HEK293T (cell line): ENCODE measurements at regions not wholly inside any gene's neighbourhood (a gene's known extent, or its start where the extent isn't known, plus 50 kb on each side); places are given as distances from the start of the nearest gene placed in this dataset.

Source experiments
- CTCF ChIA-PET: fragments of 350-600 bp; formaldehyde crosslinking; extraction: SDS; loops from one replicate; lab custom pipeline; 2021; ENCODE audit warnings: antibody characterized with exemption, inconsistent platforms; lab: Yijun Ruan, JAX
- POLR2A ChIA-PET: fragments of 350-600 bp; formaldehyde crosslinking; extraction: SDS; loops from one replicate; lab custom pipeline; 2020; ENCODE audit warnings: antibody characterized with exemption, inconsistent platforms; lab: Yijun Ruan, JAX
- DNase-seq: peaks from one replicate; pipeline ENCODE4 v3.0.0; 2012; ENCODE audit warnings: mixed read lengths; ENCODE audit errors: extremely low spot score
- ARNT ChIP-seq: fragments of 450-650 bp; IDR thresholded peaks from 2 replicates; pipeline ENCODE4 v1.6.1; 2017; ENCODE audit warnings: mild to moderate bottlenecking
- BHLHE40 ChIP-seq: fragments of 450-650 bp; IDR thresholded peaks from 2 replicates; pipeline ENCODE4 v1.6.1; 2016; ENCODE audit warnings: mild to moderate bottlenecking, moderate library complexity, borderline replicate concordance
- CTBP1 ChIP-seq: fragments of 450-650 bp; IDR thresholded peaks from 2 replicates; pipeline ENCODE4 v1.6.1; 2016; ENCODE audit warnings: borderline replicate concordance
- ELF4 ChIP-seq: fragments of 450-650 bp; IDR thresholded peaks from 2 replicates; pipeline ENCODE4 v1.6.1; 2017; ENCODE audit warnings: antibody characterized with exemption
- FOXA1 ChIP-seq: fragments of 450-650 bp; IDR thresholded peaks from 2 replicates; pipeline ENCODE4 v1.6.1; 2016; ENCODE audit warnings: mild to moderate bottlenecking
- FOXK2 ChIP-seq: fragments of 450-650 bp; IDR thresholded peaks from 2 replicates; pipeline ENCODE4 v1.6.1; 2016; ENCODE audit warnings: mild to moderate bottlenecking
- FOXM1 ChIP-seq: fragments of 450-650 bp; IDR thresholded peaks from 2 replicates; pipeline ENCODE4 v1.6.1; 2017; ENCODE audit warnings: mild to moderate bottlenecking, borderline replicate concordance
- HDGF ChIP-seq: fragments of 450-650 bp; IDR thresholded peaks from 2 replicates; pipeline ENCODE4 v1.6.1; 2017; ENCODE audit warnings: antibody characterized with exemption, borderline replicate concordance
- L3MBTL2 ChIP-seq: fragments of 450-650 bp; conservative IDR thresholded peaks from 2 replicates; pipeline ENCODE4 v1.6.1; 2016; ENCODE audit warnings: mild to moderate bottlenecking
- LEF1 ChIP-seq: fragments of 450-650 bp; IDR thresholded peaks from 2 replicates; pipeline ENCODE4 v1.6.1; 2017; ENCODE audit warnings: mild to moderate bottlenecking, borderline replicate concordance
- NFRKB ChIP-seq: fragments of 450-650 bp; IDR thresholded peaks from 2 replicates; pipeline ENCODE4 v1.6.1; 2016; ENCODE audit warnings: mild to moderate bottlenecking, moderate library complexity
- SP1 ChIP-seq: fragments of 450-650 bp; IDR thresholded peaks from 2 replicates; pipeline ENCODE4 v1.6.1; 2017
- SUZ12 ChIP-seq: fragments of 450-650 bp; IDR thresholded peaks from 2 replicates; pipeline ENCODE4 v1.6.1; 2016; ENCODE audit warnings: mild to moderate bottlenecking
- TARDBP ChIP-seq: fragments of 450-650 bp; IDR thresholded peaks from 2 replicates; pipeline ENCODE4 v1.6.1; 2016
- ZNF384 ChIP-seq: fragments of 450-650 bp; IDR thresholded peaks from 2 replicates; pipeline ENCODE4 v1.6.1; 2016
- TF ChIP-seq, protein P1 (sequence below): fragments of 450-650 bp; IDR thresholded peaks from 2 replicates; pipeline ENCODE4 v1.6.1; 2016

DNA sequence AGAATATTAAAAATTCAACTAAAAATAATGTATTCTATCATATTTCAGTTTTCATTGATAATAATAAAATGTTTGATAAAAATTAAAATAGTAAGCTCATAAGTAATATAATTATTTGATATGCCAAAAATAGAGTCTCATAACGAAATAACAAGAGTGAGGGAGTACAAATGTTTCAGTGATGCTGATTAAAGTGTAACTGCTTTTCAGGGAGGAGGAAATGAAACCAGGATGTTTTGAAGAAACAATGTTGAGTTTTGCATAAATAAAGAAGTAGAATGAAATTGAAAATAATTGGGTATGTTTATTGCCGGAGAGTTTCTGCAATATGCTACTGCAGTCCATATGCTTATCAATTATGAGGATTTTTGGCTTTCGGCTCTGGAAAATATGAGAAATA, 1159.8 kb upstream of the ADGRL2 start:
- ChIA-PET CTCF (interaction anchor here (0.7 kb wide), 1 partner anchor 113 kb away, joined by 4 read pairs; no protein-coding TSS in a partner anchor), POLR2A (no interaction called here)
- no peak for DNase-seq
- TF ChIP-seq ZNF384 (no peak), FOXK2 (no peak), TARDBP (no peak), SP1 (no peak), ARNT (no peak)
- TF ChIP-seq, protein P1, sequence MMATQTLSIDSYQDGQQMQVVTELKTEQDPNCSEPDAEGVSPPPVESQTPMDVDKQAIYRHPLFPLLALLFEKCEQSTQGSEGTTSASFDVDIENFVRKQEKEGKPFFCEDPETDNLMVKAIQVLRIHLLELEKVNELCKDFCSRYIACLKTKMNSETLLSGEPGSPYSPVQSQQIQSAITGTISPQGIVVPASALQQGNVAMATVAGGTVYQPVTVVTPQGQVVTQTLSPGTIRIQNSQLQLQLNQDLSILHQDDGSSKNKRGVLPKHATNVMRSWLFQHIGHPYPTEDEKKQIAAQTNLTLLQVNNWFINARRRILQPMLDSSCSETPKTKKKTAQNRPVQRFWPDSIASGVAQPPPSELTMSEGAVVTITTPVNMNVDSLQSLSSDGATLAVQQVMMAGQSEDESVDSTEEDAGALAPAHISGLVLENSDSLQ = no peak

GRCh38 chr1:80639777-80640533, 1160.8 kb upstream of the ADGRL2 start:
- DNase-seq = no peak
- ChIA-PET POLR2A (no interaction called here), CTCF (no interaction called here)
- TF ChIP-seq FOXM1 (no peak), FOXK2 (no peak), ARNT (no peak), BHLHE40 (no peak), SP1 (no peak), CTBP1 (no peak), LEF1 (no peak), FOXA1 (no peak), ZNF384 (no peak), ELF4 (no peak), HDGF (no peak)
- TF ChIP-seq, protein P1 = no peak

DNA sequence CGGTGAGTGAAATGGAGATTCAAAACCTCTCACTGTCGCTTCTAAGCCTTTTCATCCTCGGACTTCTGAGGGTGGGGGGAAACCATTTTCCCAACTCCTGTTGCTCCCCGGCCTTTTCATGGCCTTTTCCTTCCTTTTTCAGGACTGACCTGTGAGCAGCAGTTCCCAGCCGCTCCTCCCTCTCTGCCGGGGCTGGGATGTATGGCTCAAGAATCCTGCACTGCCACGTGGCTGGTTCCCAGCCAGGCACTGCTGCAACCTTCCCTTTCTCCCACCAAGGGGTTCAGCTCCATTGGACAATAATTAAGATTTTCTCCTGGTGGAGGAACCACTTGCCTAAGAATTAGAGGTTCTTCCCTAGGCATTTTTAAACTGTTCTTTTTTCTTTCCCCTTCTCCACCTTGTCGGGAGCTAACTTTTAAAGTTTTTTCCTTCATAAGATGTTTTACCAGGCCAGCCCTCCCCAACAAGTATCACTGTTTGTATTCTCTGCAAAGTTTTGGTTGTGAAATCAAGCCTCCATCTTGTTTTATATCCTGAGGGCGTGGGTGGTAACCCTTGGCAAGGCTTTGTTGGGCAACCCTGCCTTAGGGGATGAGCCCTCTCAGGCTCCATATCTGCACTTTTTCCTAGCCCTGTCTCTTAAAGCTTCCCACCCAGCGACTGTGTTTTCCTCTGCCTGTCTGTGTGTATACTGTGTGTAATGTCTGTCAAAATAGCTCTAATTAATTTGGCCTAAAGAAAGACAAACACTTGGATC, 1166.6 kb upstream of the ADGRL2 start:
- DNase-seq = no peak
- CTCF ChIA-PET = interaction anchor here (0.6 to 0.7 kb wide), 2 partner anchors 22 to 379 kb away, joined by 3 read pairs; no protein-coding TSS in a partner anchor

GRCh38 chr1:80632284-80632683, 1168.5 kb upstream of the ADGRL2 start:
- no peak for DNase-seq
- no peak for TF ChIP-seq SUZ12
- ChIA-PET POLR2A (no interaction called here), CTCF (no interaction called here)

More for the DNA sequence above, 1166.6 kb upstream of the ADGRL2 start:
- TF ChIP-seq FOXA1 = no peak
- TF ChIP-seq TARDBP = no peak
- TF ChIP-seq ELF4 = no peak
- no peak for TF ChIP-seq HDGF
- no peak for TF ChIP-seq FOXM1
- TF ChIP-seq LEF1 = no peak
- TF ChIP-seq NFRKB = no peak
- TF ChIP-seq SUZ12 = no peak
- TF ChIP-seq BHLHE40 = no peak
- TF ChIP-seq SP1 = no peak
- no peak for TF ChIP-seq L3MBTL2
- TF ChIP-seq FOXK2 = no peak
- no peak for TF ChIP-seq ARNT
- TF ChIP-seq, protein P1 = no peak
- no peak for TF ChIP-seq ZNF384
- POLR2A ChIA-PET = no interaction called here

- no peak for TF ChIP-seq NFRKB
- TF ChIP-seq ARNT = no peak
- no peak for TF ChIP-seq SP1
- no peak for TF ChIP-seq FOXK2
- TF ChIP-seq FOXA1 = no peak
- no peak for TF ChIP-seq SUZ12
- TF ChIP-seq BHLHE40 = no peak
- TF ChIP-seq, protein P1 = no peak
- TF ChIP-seq ZNF384 = no peak
- TF ChIP-seq ELF4 = no peak
- no peak for TF ChIP-seq L3MBTL2
- TF ChIP-seq CTBP1 = no peak
- TF ChIP-seq HDGF = no peak
- no peak for TF ChIP-seq LEF1
- no peak for TF ChIP-seq FOXM1
- no peak for TF ChIP-seq TARDBP
- no peak for DNase-seq
- ChIA-PET CTCF (no interaction called here), POLR2A (no interaction called here)
These were observed 1171.4 kb upstream of the ADGRL2 start for GRCh38 chr1:80629304-80629837.

GRCh38 chr1:80624682-80625081, 1176.1 kb upstream of the ADGRL2 start:
- no peak for TF ChIP-seq TARDBP
- no peak for TF ChIP-seq BHLHE40
- TF ChIP-seq LEF1 = no peak
- TF ChIP-seq SUZ12 = no peak
- TF ChIP-seq FOXK2 = no peak
- TF ChIP-seq ARNT = no peak
- TF ChIP-seq, protein P1 = no peak
- TF ChIP-seq CTBP1 = no peak
- no peak for TF ChIP-seq NFRKB
- no peak for TF ChIP-seq FOXA1
- no peak for TF ChIP-seq HDGF
- TF ChIP-seq ELF4 = no peak
- no peak for TF ChIP-seq L3MBTL2
- no peak for TF ChIP-seq FOXM1
- no peak for TF ChIP-seq SP1
- TF ChIP-seq ZNF384 = no peak
- DNase-seq = no peak
- ChIA-PET CTCF (no interaction called here), POLR2A (no interaction called here)
